Ectodermal cell (in vitro differentiated cells): ENCODE measurements at regions not wholly inside any gene's neighbourhood (a gene's known extent, or its start where the extent isn't known, plus 50 kb on each side); places are given as distances from the start of the nearest gene placed in this dataset.

Experiments used
- H3K27ac ChIP-seq: 2 replicates; pipeline ENCODE4 v1.7.0; 2013; ENCODE audit warnings: mild to moderate bottlenecking, low read depth, low read length; ENCODE audit not compliant: insufficient read depth, poor library complexity, severe bottlenecking
- H3K27me3 ChIP-seq: 2 replicates; pipeline ENCODE4 v1.7.0; 2013; ENCODE audit warnings: mild to moderate bottlenecking, low read length; ENCODE audit not compliant: insufficient read depth, control insufficient read depth, poor library complexity, severe bottlenecking
- H3K36me3 ChIP-seq: one replicate; pipeline ENCODE4 v1.7.0; 2013; ENCODE audit warnings: low read length; ENCODE audit not compliant: control insufficient read depth, insufficient read depth
- H3K4me1 ChIP-seq: one replicate; pipeline ENCODE4 v1.7.0; 2013; ENCODE audit warnings: low read length; ENCODE audit not compliant: control insufficient read depth, insufficient read depth
- H3K4me3 ChIP-seq: 2 replicates; pipeline ENCODE4 v1.7.0; 2013; ENCODE audit warnings: low read depth, low read length, control low read depth; ENCODE audit not compliant: insufficient read depth
- H3K9me3 ChIP-seq: 2 replicates; pipeline ENCODE4 v1.7.0; 2013; ENCODE audit warnings: mild to moderate bottlenecking, low read length, moderate library complexity; ENCODE audit not compliant: control insufficient read depth
- WGBS, 2 experiments: methylation state at CpG; one replicate each; pipeline ENCODE4 v1.1.7; 2013; ENCODE audit warnings: missing lambda C conversion rate in 2 of 2; 5-methylcytosine and 5-hydroxymethylcytosine counted together

DNA sequence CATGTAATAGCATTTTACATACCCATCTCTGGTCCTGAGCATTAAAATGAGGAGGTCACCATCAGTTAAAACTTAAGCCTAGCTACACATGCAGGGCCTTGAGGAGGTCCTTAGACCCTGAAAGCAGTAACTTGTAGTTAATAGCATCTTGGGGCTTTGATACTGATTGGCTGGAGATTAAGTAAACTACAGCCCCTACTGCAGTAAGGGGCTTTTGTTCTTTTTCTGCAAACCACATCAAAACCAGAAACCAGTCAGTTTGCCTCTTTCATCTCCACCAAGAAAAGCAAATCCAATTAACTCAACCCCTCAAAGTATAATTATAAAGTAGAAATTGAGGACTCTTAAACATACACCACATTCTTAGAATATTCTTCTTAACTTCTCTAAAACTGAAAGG lies 622.7 kb downstream of the ZPLD1 start:
- Histone ChIP-seq H3K4me3 (no peak overlapping the region), H3K27ac (no peak overlapping the region), H3K27me3 (no peaks in the 10 kb centered on the region), H3K36me3 (no peaks in the 10 kb centered on the region), H3K4me1 (no peaks in the 10 kb centered on the region), H3K9me3 (no peaks in the 10 kb centered on the region)

GRCh38 chr3:103059432-103059831 lies 624.6 kb downstream of the ZPLD1 start:
- no peak overlapping the region for H3K27ac ChIP-seq
- H3K4me3 ChIP-seq = no peak overlapping the region
- no peaks in the 10 kb centered on the region for H3K9me3 ChIP-seq
- H3K27me3 ChIP-seq = no peaks in the 10 kb centered on the region
- 81 to 85% methylated on average over 1 of the region's 2 CpGs for WGBS, 2 experiments
- no peaks in the 10 kb centered on the region for H3K4me1 ChIP-seq
- no peaks in the 10 kb centered on the region for H3K36me3 ChIP-seq

- Histone ChIP-seq H3K4me3 (no peak overlapping the region), H3K36me3 (no peaks in the 10 kb centered on the region), H3K4me1 (no peaks in the 10 kb centered on the region), H3K9me3 (no peaks in the 10 kb centered on the region), H3K27me3 (no peaks in the 10 kb centered on the region), H3K27ac (no peak overlapping the region)
- 96 to 100% methylated on average over 2 to 3 of the region's 3 CpGs for WGBS, 2 experiments
These were observed 625.4 kb downstream of the ZPLD1 start for GRCh38 chr3:103060242-103060641.

GRCh38 chr3:103067963-103068362 lies 633.1 kb downstream of the ZPLD1 start:
- H3K4me3 ChIP-seq = no peak overlapping the region
- H3K36me3 ChIP-seq = no peaks in the 10 kb centered on the region
- WGBS, 2 experiments = 89 to 93% methylated on average over 2 of the region's 2 CpGs
- H3K4me1 ChIP-seq = no peaks in the 10 kb centered on the region
- H3K27ac ChIP-seq = no peak overlapping the region
- no peaks in the 10 kb centered on the region for H3K27me3 ChIP-seq
- H3K9me3 ChIP-seq = no peaks in the 10 kb centered on the region

DNA sequence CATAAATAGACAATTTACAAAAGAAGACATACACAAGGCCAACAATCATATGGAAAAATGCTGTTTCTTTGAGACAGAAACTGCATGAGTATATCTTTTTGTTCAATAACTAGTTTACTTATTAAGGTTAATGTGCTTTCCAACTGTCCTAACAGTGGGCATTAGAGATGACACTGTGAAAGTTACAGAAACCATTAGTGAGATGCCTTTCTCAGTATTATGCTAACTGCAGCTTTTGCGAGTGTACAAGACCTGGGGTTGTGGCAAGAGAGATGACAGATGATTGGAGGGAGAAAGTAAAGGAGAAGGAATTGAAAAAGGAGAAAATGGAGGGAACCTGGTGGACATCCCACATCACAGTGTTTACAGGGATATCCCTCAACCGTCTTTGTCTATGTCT lies 640.5 kb downstream of the ZPLD1 start:
- no peaks in the 10 kb centered on the region for H3K36me3 ChIP-seq
- H3K4me1 ChIP-seq = no peaks in the 10 kb centered on the region
- H3K27me3 ChIP-seq = no peaks in the 10 kb centered on the region
- H3K27ac ChIP-seq = no peak overlapping the region
- no peaks in the 10 kb centered on the region for H3K9me3 ChIP-seq
- no peak overlapping the region for H3K4me3 ChIP-seq
- WGBS, 2 experiments = 88 to 92% methylated on average over 2 of the region's 2 CpGs

DNA sequence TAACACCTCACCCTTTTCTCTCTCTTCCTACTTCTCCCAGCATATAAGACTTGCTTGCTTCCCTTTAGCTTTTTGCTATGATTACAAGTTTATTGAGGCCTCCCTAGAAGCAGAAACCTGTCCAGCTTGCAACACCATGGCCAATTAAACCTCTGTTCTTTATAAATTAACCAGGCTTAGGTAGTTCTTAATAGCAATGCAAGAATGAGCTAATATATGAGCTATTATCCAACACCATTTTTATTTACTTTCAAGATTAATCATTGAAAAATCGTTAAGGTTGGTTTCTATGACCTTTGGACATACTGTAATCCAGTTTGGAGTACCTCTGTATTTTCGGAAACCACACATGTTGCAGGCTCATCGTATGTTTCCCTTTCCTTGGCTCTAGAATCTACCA lies 643.1 kb downstream of the ZPLD1 start:
- no peak overlapping the region for H3K27ac ChIP-seq
- H3K4me3 ChIP-seq = no peak overlapping the region
- H3K36me3 ChIP-seq = no peaks in the 10 kb centered on the region
- H3K4me1 ChIP-seq = no peaks in the 10 kb centered on the region
- no peaks in the 10 kb centered on the region for H3K27me3 ChIP-seq
- WGBS, 2 experiments = 97 to 99% methylated on average over 2 to 3 of the region's 3 CpGs
- H3K9me3 ChIP-seq = no peaks in the 10 kb centered on the region

DNA sequence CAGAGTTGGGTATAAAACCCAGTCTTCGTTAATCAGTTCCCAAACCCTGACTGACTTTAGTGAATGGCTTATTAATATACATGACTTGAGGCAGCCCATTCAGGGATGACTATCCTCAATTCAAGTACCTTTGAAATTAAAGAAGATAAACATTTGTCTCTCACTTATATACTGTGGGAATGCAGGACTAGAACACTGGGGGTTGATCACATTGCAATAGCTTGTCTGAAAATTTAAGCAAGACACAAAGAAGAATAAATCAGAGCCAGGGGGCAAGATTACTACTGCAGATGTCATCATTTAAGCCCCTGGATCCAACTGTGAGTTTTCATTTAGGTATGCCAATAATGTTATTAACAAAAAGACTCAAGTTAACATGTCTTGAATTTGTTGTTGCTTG lies 647.7 kb downstream of the ZPLD1 start:
- 75 to 92% methylated on average over 1 of the region's 1 CpG for WGBS, 2 experiments
- no peaks in the 10 kb centered on the region for H3K9me3 ChIP-seq
- no peaks in the 10 kb centered on the region for H3K36me3 ChIP-seq
- no peak overlapping the region for H3K27ac ChIP-seq
- no peaks in the 10 kb centered on the region for H3K4me1 ChIP-seq
- H3K4me3 ChIP-seq = no peak overlapping the region
- H3K27me3 ChIP-seq = no peaks in the 10 kb centered on the region

GRCh38 chr3:103083848-103084631 lies 649.2 kb downstream of the ZPLD1 start:
- Histone ChIP-seq H3K4me1 (no peaks in the 10 kb centered on the region), H3K9me3 (no peaks in the 10 kb centered on the region), H3K36me3 (no peaks in the 10 kb centered on the region), H3K27me3 (no peaks in the 10 kb centered on the region), H3K27ac (no peak overlapping the region), H3K4me3 (no peak overlapping the region)
- 73 to 83% methylated on average over 3 of the region's 3 CpGs for WGBS, 2 experiments

DNA sequence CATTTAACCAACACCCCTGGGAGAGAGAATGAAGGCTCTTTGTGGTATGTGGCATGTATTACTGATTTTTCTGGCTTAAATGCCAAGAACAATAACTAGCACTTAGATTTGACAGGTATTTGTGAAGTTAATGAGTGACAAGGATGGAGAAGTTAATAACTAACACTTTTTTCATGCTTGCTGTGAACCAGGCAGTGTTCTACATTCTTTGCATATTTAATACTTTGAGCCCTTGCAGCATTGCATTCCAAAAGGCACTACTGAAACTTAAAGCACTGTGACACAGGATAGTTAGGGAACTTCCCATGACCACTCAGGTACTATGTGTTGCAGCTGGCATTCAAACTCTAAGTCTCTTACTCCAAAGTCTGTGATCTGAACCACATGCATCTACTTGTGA lies 650.6 kb downstream of the ZPLD1 start:
- H3K27me3 ChIP-seq = no peaks in the 10 kb centered on the region
- no peak overlapping the region for H3K4me3 ChIP-seq
- H3K9me3 ChIP-seq = no peaks in the 10 kb centered on the region
- no peaks in the 10 kb centered on the region for H3K4me1 ChIP-seq
- no peaks in the 10 kb centered on the region for H3K36me3 ChIP-seq
- no peak overlapping the region for H3K27ac ChIP-seq

DNA sequence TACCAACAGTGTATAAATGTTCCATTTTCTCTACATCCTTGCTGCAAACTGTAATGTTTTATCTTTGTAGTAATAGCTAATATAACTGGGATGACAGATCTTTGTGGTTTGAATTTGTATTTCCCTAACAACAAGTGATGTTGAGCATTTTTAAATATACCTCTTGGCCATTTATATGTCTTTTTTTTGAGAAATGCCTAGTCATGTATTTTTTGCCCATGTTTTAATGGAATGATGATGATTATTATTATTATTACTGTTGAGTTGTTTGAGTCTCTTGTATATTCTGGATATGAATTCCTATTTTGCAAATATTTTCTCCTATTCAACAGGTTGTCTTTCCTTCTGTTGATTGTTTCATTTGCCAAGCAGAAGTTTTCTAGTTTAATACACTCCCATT lies 654.9 kb downstream of the ZPLD1 start:
- Histone ChIP-seq H3K36me3 (no peaks in the 10 kb centered on the region), H3K27ac (no peak overlapping the region), H3K9me3 (no peaks in the 10 kb centered on the region), H3K27me3 (no peaks in the 10 kb centered on the region), H3K4me1 (no peaks in the 10 kb centered on the region), H3K4me3 (no peak overlapping the region)

DNA sequence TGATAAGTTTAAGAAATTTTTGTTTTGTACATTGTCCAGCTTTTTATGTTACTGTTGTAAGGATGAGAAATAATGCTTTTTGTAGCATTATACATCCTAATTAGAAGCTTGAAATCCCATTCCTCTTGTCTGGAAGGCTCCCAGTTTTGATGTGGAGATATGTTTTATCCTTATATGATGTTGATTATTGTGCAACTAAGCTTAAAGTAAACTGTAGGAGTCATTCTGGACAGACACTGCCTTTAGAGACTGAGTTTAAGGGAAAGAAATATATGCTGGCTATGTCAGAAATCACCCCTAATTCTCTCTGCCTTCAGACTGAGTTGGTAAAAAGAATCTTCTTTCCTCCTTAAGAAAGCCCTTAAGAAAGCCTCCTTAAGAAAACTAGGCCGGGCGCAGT lies 670.4 kb downstream of the ZPLD1 start:
- WGBS, 2 experiments = 76 to 87% methylated on average over 2 of the region's 2 CpGs
- H3K4me1 ChIP-seq = no peaks in the 10 kb centered on the region
- H3K36me3 ChIP-seq = no peaks in the 10 kb centered on the region
- no peaks in the 10 kb centered on the region for H3K9me3 ChIP-seq
- no peak overlapping the region for H3K4me3 ChIP-seq
- H3K27me3 ChIP-seq = no peaks in the 10 kb centered on the region
- no peak overlapping the region for H3K27ac ChIP-seq
